ENCODE measurements at regions not wholly inside any gene's neighbourhood (a gene's known extent, or its start where the extent isn't known, plus 50 kb on each side); places are given as distances from the start of the nearest gene placed in this dataset.

GRCh38 chr10:117677239-117677638 lies 134.7 kb downstream of the EMX2 start:
- Mint-ChIP-seq H3K36me3 (ENCODE audit: low read depth) (no peaks in the 10 kb centered on the region), H3K9me3 (peaks cover 29% of the 10 kb centered on the region), H3K4me1 (ENCODE audit: low read depth) (no peaks in the 10 kb centered on the region), H3K4me3 (no peak overlapping the region), H3K27ac (no peak overlapping the region), H3K27me3 (ENCODE audit: insufficient read depth) (no peaks in the 10 kb centered on the region)
- no peak for DNase-seq
- TF ChIP-seq CTCF (IDR thresholded peaks at IDR 0.05) = no peak

- H3K36me3 Mint-ChIP-seq (ENCODE audit: low read depth) = no peaks in the 10 kb centered on the region
Observed at GRCh38 chr10:117677890-117678500, 135.4 kb downstream of the EMX2 start.

GRCh38 chr10:117680601-117681000 lies 138.1 kb downstream of the EMX2 start:
- Mint-ChIP-seq H3K27me3 (ENCODE audit: insufficient read depth) (no peaks in the 10 kb centered on the region; the same call in 1 of the 2 replicates), H3K9me3 (peaks cover 44% of the 10 kb centered on the region), H3K36me3 (ENCODE audit: low read depth) (peaks cover 5% of the 10 kb centered on the region; the same call in 1 of the 2 replicates), H3K4me1 (ENCODE audit: low read depth) (no peaks in the 10 kb centered on the region), H3K4me3 (no peak overlapping the region), H3K27ac (no peak overlapping the region)
- DNase-seq = no peak
- TF ChIP-seq CTCF (IDR thresholded peaks at IDR 0.05) = no peak

More at GRCh38 chr10:117677890-117678500, 135.4 kb downstream of the EMX2 start:
- H3K4me1 Mint-ChIP-seq (ENCODE audit: low read depth) = no peaks in the 10 kb centered on the region
- H3K4me3 Mint-ChIP-seq = no peak overlapping the region
- H3K9me3 Mint-ChIP-seq = peaks cover 32% of the 10 kb centered on the region
- TF ChIP-seq CTCF (IDR thresholded peaks at IDR 0.05) = no peak
- no peak for DNase-seq
- H3K27me3 Mint-ChIP-seq (ENCODE audit: insufficient read depth) = no peaks in the 10 kb centered on the region; the same call in 1 of the 2 replicates
- no peak overlapping the region for H3K27ac Mint-ChIP-seq

GRCh38 chr10:117681104-117681503 lies 138.6 kb downstream of the EMX2 start:
- no peak for TF ChIP-seq CTCF (IDR thresholded peaks at IDR 0.05)
- no peak overlapping the region for H3K4me3 Mint-ChIP-seq
- no peaks in the 10 kb centered on the region; the same call in none of the 2 replicates for H3K27me3 Mint-ChIP-seq (ENCODE audit: insufficient read depth)
- DNase-seq = no peak
- H3K4me1 Mint-ChIP-seq (ENCODE audit: low read depth) = no peaks in the 10 kb centered on the region
- no peak overlapping the region for H3K27ac Mint-ChIP-seq
- H3K9me3 Mint-ChIP-seq = peaks cover 46% of the 10 kb centered on the region
- H3K36me3 Mint-ChIP-seq (ENCODE audit: low read depth) = peaks cover 5% of the 10 kb centered on the region; the same call in 1 of the 2 replicates

GRCh38 chr10:117684046-117684610 lies 141.6 kb downstream of the EMX2 start:
- H3K36me3 Mint-ChIP-seq (ENCODE audit: low read depth) = peaks cover 5% of the 10 kb centered on the region; the same call in 1 of the 2 replicates
- no peak for DNase-seq
- H3K27ac Mint-ChIP-seq = no peak overlapping the region
- H3K4me1 Mint-ChIP-seq (ENCODE audit: low read depth) = no peaks in the 10 kb centered on the region
- H3K9me3 Mint-ChIP-seq = peaks cover 51% of the 10 kb centered on the region
- no peak overlapping the region for H3K4me3 Mint-ChIP-seq
- no peak for TF ChIP-seq CTCF (IDR thresholded peaks at IDR 0.05)
- no peaks in the 10 kb centered on the region; the same call in none of the 2 replicates for H3K27me3 Mint-ChIP-seq (ENCODE audit: insufficient read depth)

All from HFFc6 (cell line).